RWPE2 (cell line): ENCODE measurements at regions not wholly inside any gene's neighbourhood (a gene's known extent, or its start where the extent isn't known, plus 50 kb on each side); places are given as distances from the start of the nearest gene placed in this dataset.

Experiments
- ATAC-seq: fragments of 200-7000 bp; cut with Tn5 transposase; 3 replicates; pipeline ENCODE4 v1.9.1; 2021; ENCODE audit warnings: low read depth
- DNase-seq: peaks from one replicate; pipeline ENCODE4 v3.0.0-alpha.2; 2020; ENCODE audit warnings: low spot score
- H3K27ac ChIP-seq: fragments of 450-650 bp; 2 replicates; pipeline ENCODE4 v1.5.1; 2017; ENCODE audit warnings: mild to moderate bottlenecking; ENCODE audit not compliant: poor library complexity, severe bottlenecking
- H3K27me3 ChIP-seq: fragments of 250-450 bp; sonication (Bioruptor Pico); 2 replicates; pipeline ENCODE4 v1.5.1; 2021; ENCODE audit warnings: mild to moderate bottlenecking, moderate library complexity; ENCODE audit not compliant: insufficient read depth, poor library complexity, severe bottlenecking
- H3K36me3 ChIP-seq: fragments of 250-450 bp; sonication (Bioruptor Pico); 2 replicates; pipeline ENCODE4 v1.5.1; 2020; ENCODE audit warnings: low read depth, mild to moderate bottlenecking, moderate library complexity
- H3K4me1 ChIP-seq: fragments of 250-450 bp; sonication (Bioruptor Pico); 2 replicates; pipeline ENCODE4 v1.5.1; 2021; ENCODE audit warnings: mild to moderate bottlenecking, moderate library complexity; ENCODE audit not compliant: insufficient read depth, poor library complexity, severe bottlenecking
- H3K4me3 ChIP-seq: fragments of 250-450 bp; sonication (Bioruptor Pico); 2 replicates; pipeline ENCODE4 v1.5.1; 2021; ENCODE audit warnings: mild to moderate bottlenecking, moderate library complexity; ENCODE audit not compliant: severe bottlenecking
- H3K9me3 ChIP-seq: fragments of 250-450 bp; sonication (Bioruptor Pico); 2 replicates; pipeline ENCODE4 v1.5.1; 2021; ENCODE audit warnings: mild to moderate bottlenecking, moderate library complexity; ENCODE audit not compliant: severe bottlenecking
- TF ChIP-seq, protein P1 (sequence below): fragments of 450-650 bp; IDR thresholded peaks from one replicate; pipeline ENCODE4 v1.5.1; 2017; ENCODE audit warnings: mild to moderate bottlenecking, moderate library complexity; ENCODE audit not compliant: poor library complexity, severe bottlenecking

DNA sequence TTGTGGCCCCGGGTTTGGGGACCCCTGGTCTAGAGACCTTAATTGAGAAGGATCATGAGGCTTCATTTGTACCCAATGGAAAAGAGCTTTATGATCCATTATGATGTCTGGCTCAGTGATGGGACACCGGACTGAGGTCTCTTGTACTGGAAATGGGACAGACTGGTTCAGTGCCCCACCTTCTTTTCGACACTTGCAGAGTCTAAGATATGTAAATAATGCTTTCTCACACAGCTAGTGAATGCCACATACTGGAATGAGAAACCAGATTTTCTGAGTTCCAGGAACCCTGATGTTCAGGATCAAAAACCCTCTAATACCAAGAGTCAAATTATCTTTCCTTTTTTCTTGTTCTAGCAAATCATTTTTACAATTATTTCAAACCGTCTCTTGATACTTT lies 116.3 kb upstream of the ARPP21 start:
- DNase-seq: no peak
- H3K27me3 ChIP-seq: peaks cover 3% of the 10 kb centered on the region
- no peaks in the 10 kb centered on the region for H3K9me3 ChIP-seq
- H3K4me3 ChIP-seq: no peak overlapping the region
- TF ChIP-seq, protein P1, sequence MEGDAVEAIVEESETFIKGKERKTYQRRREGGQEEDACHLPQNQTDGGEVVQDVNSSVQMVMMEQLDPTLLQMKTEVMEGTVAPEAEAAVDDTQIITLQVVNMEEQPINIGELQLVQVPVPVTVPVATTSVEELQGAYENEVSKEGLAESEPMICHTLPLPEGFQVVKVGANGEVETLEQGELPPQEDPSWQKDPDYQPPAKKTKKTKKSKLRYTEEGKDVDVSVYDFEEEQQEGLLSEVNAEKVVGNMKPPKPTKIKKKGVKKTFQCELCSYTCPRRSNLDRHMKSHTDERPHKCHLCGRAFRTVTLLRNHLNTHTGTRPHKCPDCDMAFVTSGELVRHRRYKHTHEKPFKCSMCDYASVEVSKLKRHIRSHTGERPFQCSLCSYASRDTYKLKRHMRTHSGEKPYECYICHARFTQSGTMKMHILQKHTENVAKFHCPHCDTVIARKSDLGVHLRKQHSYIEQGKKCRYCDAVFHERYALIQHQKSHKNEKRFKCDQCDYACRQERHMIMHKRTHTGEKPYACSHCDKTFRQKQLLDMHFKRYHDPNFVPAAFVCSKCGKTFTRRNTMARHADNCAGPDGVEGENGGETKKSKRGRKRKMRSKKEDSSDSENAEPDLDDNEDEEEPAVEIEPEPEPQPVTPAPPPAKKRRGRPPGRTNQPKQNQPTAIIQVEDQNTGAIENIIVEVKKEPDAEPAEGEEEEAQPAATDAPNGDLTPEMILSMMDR: no peak
- no peaks in the 10 kb centered on the region for H3K4me1 ChIP-seq
- no peak for ATAC-seq
- H3K36me3 ChIP-seq: no peaks in the 10 kb centered on the region
- H3K27ac ChIP-seq: no peak overlapping the region

DNA sequence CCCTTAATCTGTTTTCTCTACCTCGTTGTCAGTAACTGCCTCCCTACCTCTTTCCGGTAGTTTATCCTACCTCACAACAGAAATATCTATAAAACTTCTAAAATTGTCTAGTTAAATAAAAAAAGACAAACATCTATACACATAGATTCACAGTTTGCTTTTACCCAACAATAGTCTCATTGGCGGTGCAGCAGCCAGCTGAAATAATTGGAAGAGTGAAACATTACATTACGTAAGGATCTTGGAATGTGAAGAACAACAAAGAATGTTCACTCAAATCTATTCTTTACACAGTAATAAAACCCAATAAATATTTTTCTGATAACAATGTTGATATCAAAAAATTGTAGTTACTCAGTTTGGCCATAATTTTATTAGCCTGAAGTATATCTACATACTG lies 115.5 kb upstream of the ARPP21 start:
- no peak for DNase-seq
- Histone ChIP-seq H3K9me3 (no peaks in the 10 kb centered on the region), H3K27me3 (peaks cover 3% of the 10 kb centered on the region), H3K27ac (no peak overlapping the region), H3K4me1 (no peaks in the 10 kb centered on the region), H3K36me3 (no peaks in the 10 kb centered on the region), H3K4me3 (no peak overlapping the region)
- ATAC-seq: no peak
- TF ChIP-seq, protein P1: no peak

DNA sequence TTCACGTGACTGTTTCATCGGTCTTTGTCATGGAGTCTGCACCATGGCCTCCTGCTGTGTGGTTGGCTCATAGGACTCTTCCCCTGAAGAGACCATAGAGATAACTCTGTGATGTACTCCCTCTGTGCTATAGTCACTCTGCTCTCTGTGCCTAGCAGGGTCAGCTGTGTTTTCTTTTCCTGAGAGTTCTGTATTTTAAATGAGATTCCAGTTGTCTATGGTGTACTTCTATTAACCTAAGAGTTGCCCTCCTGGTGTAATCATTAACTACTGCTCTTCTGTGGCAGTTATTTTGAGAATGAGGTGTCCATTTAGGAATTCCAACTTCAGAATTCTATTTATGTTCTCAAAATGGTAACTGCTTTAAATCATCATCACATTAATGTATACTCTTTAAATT lies 114.5 kb upstream of the ARPP21 start:
- Histone ChIP-seq H3K4me3 (no peak overlapping the region), H3K27me3 (peaks cover 3% of the 10 kb centered on the region), H3K27ac (no peak overlapping the region), H3K9me3 (no peaks in the 10 kb centered on the region), H3K4me1 (no peaks in the 10 kb centered on the region), H3K36me3 (no peaks in the 10 kb centered on the region)
- TF ChIP-seq, protein P1: no peak
- no peak for DNase-seq
- ATAC-seq: no peak

DNA sequence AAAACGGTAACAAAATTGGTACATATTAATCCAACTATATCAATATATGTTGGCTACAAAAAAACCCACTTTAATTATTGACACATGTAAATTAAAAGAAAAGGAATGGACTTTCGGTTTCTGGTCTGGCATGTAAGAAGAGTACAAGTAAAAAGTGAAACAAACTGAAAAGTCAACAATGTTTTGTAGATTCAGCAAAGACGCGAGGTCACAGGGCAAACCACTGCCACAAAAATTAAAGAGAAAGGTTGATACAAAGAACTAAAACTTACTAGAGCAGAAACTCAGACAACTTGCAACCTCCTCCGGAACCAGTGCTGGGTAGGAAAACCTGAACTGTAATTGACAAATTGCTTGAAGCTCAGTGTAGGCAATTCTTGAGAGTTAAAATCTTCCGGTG lies 110.6 kb upstream of the ARPP21 start:
- Histone ChIP-seq H3K4me3 (no peak overlapping the region), H3K27me3 (peaks cover 7% of the 10 kb centered on the region), H3K27ac (no peak overlapping the region), H3K9me3 (no peaks in the 10 kb centered on the region), H3K36me3 (no peaks in the 10 kb centered on the region), H3K4me1 (no peaks in the 10 kb centered on the region)
- ATAC-seq (no peak), DNase-seq (no peak)
- TF ChIP-seq, protein P1: no peak

DNA sequence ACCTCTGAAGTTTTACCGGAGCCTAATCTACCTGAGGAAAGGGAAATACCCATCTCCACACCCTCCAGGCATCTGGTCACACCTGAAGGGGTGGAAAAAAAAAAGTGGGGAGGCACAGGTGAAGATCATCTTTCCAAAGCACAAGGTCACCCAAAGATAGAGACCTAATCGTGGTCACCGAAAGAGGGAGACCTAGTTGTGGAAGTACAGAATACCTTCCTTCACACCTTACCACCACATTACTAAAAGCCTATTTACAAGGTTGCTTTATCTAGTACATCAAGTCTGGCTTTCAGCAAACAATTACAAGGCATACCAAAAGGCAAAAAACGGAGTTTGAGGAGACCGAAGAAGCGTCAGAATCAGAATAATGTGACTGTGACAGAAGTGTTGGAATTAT lies 110.0 kb upstream of the ARPP21 start:
- H3K36me3 ChIP-seq: no peaks in the 10 kb centered on the region
- no peak for ATAC-seq

More for the DNA sequence above, 110.0 kb upstream of the ARPP21 start:
- H3K4me1 ChIP-seq: no peaks in the 10 kb centered on the region
- TF ChIP-seq, protein P1: no peak
- no peak overlapping the region for H3K4me3 ChIP-seq
- no peak overlapping the region for H3K27ac ChIP-seq
- H3K9me3 ChIP-seq: no peaks in the 10 kb centered on the region
- DNase-seq: no peak
- peaks cover 7% of the 10 kb centered on the region for H3K27me3 ChIP-seq
